NCI-H526 treated with DMSO at 0.1 percent for 48 hours (cell line): ENCODE measurements at regions not wholly inside any gene's neighbourhood (a gene's known extent, or its start where the extent isn't known, plus 50 kb on each side); places are given as distances from the start of the nearest gene placed in this dataset.
"Not testable (repeated sequence)": the region's sequence is repeated elsewhere in the genome, so short reads cannot be mapped to it uniquely, and the experiment has no call there.

ENCODE experiments used
- DNase-seq: peaks from one replicate; lab custom pipeline; 2025; lab: John Stamatoyannopoulos, UW

DNA sequence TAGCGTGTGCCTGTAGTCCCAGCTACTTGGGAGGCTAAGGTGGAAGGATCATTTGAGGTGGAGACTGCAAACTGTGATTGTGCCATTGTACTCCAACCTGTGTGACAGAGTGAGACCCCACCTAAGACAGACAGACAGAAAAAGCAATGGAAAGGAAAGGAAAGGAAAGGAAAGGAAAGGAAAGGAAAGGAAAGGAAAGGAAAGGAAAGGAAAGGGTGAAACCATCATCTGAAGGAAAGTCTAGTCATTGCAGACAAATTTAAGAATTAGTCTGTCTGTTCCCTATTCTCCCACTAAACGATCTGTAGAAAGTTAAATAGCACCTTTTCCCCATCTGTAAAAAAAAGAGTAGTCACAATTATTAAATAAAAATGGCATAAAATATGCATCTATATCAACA, 91.1 kb upstream of the SKAP2 start:
- no peak for DNase-seq

DNA sequence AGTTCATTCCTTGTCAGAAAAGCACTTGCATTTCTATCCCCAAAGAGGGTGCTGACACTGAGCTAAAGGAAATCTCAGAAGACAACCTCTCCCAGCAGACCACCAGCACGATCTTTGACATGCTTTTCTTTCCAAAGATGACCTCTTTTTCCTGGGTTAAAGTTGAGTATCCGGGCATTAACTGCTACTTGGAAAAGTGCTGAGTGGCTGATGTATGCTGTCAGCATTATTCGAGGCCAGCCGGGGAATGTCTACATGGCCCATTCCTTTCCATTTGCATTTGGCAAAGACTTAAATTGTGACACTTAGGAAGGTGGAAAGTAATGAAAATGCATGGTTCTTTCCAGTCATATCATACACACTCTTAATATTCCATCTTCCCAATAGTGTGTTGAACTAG, 90.6 kb upstream of the SKAP2 start:
- no peak for DNase-seq

DNA sequence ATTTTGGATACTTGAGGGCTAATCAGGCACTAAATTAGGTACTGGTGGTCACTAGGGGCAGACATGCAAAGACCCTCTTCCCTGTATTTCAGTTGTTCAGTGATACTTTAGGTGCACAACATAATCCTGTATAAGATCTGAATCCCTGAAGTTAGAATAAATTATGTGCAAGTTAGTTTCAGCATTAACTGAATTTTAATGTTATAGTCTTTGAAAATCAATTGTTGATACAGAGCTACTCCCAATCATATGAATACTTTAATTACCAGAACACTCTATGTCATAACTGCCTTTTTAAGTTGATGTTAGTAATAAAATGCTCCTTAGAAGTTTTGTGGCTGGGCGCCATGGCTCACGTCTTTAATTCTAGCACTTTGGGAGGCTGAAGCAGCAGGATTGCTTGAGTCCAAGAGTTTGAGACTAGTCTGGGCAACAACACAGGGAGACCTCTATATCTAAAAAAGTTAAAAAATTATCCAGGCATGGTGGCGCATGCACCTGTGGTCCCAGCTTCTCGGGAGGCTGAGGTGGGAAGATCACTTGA, 87.1 kb upstream of the SKAP2 start:
- DNase-seq: no peak

DNA sequence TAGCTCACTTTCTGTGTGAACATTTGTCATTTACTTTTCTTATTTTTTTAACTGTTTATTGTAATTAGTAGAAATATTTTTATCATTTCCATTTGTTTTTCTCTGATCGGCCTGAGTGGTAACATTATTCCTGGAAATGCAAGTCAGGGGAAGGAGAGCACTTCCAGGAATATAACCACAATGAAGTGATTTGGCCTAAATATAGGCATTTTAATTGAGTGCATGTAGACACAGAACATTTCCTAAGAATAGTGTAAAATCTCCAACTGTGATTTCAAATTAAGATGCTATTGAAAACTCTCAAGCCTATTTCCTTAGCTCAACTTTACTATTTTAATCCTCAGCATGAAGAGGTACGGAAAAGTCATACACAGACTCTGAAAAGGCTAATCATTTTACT, 86.5 kb upstream of the SKAP2 start:
- DNase-seq: no peak

DNA sequence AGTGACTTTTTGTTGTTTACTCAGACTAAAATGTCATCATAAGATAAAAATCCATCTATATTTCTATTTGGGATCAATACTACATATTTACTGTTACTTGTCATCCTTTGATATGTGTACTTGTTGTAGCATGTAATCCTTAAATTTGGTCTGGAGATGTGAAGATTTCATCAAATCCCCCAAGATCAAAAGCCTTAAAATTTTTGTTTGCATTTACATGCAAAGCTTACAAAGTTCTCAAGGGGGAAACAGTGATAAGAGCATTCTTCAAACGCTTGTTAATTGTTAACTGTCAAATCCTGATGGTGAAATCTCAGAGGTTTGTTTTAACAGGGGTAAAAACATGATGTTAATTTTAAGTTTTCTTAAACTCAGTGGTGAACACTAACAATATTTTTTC, 84.9 kb upstream of the SKAP2 start:
- DNase-seq: no peak

DNA sequence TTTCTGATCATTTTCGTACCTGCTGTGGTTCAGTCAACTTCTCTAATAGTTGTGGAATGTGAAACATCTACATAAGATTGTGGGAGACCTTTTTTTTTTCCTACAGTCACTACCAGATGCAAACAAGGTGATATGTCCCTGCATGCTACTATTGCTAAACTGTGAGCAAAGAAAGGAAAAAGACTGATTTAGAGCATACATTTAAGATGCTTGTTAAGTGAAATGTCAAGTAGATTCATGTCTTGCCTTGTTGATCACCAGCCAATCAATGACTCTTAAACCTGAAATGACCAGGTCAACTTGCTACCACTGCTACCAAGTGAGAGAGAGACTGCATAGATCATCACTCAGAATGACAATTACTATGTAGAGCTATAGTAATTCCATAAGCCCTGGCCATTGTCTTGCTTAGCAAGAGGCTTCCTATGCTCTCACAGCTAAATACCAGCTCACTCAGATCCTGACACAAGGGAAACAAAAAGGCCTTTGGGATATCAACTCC, 84.3 kb upstream of the SKAP2 start:
- no peak for DNase-seq

DNA sequence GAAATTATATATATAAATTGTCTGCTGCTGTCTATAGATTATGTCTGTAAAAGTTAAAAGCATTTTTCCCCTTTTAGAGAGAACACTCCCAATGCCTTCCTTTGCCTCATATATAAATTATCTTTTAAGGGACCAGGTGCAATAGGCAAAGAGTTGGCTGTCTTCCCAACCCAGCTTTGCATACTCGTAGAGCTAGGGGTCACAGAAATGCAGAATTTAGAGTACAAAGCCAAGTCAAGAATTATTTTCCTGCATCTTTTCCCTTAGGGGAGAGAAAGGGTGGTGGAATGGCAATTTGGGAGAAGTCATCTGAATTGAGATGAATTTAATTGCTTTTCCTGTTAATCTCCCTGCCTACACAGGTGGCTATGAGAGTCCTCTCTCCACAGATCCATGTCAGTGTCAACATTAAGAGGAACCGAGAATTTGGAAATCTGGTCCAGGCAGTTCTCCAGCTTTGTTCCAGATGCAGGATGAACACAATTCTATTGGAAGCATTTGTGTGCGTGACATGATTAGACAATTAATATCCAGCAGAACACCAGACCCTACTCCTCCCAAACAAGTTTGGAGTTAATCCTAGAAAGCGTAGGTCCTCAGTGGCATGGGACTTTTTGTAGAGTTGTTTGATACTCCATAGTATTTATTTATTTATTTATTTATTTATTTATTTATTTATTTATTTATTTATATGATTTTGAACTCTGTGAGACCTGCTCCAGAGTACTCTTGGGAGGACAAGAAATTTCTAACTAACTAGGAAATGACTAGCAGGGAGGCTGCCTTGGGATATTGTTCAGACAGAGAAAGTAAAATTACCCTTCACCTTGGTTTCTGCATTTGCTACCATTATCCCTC, 80.3 kb upstream of the SKAP2 start:
- peak; percentile 86 for DNase-seq

DNA sequence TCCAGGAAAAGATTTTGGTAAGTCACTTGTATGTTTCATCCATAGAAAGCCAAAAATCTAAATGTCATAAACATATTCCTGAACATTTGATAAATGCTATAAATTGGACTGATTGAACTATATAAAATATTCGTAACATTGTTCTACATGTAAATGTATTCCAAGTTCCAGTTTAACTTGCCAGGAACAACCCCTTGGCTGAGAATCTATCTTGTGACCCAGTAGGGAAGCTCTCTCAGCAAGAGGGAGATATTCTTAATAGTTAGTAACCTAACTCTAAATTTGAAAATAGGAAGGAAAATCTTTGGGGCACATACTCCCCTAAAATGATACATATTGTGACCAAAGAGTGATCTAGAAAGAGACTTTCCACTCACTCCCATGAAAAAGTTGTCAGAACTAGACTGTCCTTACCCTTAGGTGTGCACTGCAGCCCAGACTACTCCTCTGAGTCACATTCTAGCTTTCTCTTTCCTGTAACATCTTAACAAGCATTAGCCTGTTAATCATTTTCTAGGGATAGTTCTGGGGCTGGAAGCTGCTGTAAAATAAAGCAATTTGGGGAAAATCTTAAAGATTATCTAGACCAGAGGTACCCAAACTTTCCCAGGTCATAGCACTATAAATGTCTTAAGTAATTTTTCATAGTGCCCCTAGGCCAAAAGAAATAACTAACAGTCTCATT, 73.7 kb upstream of the SKAP2 start:
- DNase-seq: no peak

DNA sequence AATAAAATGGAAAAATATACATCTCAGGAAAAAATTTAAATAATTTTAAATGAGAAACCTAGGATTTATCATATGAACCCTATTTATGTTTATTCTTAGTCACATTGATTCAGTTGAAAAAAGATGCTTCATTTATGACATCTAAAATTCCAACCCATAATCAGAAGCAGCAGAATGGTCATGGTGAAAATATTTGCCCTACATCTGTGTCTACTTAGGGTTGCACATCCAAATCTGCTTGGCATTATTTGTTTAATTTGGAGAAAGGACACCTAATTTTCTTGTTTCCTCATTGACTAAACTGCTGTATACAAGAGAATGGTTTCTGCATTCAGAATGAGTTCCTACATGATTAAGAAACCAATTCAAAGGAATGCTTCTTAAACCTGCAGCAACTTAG, 72.9 kb upstream of the SKAP2 start:
- DNase-seq: no peak

DNA sequence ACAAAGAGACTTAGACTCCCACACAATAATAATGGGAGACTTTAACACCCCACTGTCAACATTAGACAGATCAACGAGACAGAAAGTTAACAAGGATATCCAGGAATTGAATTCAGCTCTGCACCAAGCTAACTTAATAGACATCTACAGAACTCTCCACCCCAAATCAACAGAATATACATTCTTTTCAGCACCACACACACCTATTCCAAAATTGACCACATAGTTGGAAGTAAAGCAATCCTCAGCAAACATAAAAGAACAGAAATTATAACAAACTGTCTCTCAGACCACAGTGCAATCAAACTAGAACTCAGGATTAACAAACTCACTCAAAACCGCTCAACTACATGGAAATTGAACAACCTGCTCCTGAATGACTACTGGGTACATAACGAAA, 68.2 kb upstream of the SKAP2 start:
- not testable (repeated sequence) for DNase-seq

DNA sequence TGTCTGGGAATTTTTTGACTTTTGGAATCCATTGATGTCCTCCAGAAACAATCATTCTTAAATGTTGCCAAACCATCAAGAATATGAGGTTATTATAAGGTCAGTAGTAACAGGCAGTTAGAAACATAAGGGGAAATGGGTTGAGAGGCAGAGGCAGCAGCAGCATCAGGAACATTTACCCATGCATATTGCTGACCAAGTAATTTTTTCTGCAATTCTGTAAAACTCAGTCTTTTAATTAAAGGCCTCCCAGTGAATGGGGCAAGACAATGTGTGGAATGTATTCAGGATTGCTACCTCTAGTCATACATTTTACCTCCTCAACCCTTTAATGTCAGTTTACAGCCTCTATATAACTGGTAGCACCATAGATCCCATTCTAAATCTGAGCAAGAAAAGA, 66.5 kb upstream of the SKAP2 start:
- no peak for DNase-seq

DNA sequence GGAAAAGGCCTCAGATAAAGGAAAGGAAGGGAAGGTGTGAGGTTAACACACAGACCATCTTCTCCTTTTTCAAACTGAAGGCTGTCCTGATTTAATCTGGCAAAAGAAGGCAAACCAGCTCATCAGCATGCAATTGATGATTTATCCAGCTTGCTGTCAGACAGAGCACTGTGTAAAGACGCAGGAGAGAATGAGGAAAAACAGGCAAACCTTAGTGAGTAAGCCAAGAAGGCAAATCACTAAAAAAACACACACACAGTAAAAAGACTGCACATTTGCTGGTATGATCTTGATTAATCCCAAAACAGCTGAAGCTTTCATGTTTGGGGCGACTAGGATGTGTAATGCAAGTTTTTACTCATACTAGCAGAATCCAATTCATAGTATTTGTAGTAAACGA, 65.8 kb upstream of the SKAP2 start:
- no peak for DNase-seq

DNA sequence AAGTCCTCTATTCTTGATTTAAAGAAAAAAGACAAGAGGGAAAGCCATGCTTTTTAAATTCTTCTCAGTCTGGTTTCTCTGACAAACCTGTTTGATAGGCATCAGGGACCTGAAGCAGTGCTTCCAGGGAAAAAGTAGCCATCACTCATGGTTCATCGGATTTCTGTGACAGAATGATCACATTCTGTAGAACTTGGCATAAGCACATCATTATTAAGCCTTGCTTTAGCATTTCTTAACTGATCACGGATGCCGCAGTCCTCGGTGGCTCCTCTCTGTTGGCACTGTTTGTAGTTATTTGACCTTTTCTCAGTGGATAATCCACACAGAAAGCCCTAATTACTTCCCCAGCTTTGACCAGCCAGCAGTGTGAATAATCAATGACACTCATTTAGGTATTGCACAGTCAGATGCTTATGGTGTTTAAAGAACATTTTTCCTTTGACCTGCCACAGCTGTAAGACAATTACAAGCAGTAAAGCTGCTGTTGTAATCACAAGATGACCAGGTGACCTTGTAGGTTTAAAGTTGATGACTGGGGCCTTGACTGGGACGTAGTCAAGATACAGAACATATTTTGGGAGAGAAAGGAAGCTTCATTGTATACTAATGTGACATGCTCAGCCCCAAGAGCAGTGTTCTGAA, 64.4 kb upstream of the SKAP2 start:
- no peak for DNase-seq

DNA sequence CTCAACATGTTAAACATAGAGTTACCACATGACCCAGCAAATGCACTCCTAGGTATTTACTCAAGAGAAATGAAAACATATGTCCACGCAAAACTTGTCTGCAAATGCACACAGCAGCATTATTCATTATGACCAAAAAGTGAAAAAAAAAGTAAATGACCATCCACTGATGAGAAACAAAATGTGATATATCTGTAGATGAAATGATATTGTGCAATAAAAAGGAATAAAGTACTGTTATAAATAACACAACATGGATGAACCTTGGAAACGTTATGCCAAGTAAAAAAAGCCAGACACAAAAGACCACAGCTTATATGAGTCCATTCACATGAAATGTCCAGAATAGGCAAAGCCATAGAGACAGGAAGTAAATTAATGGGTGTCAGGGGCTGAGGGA, 61.4 kb upstream of the SKAP2 start:
- DNase-seq: no peak

DNA sequence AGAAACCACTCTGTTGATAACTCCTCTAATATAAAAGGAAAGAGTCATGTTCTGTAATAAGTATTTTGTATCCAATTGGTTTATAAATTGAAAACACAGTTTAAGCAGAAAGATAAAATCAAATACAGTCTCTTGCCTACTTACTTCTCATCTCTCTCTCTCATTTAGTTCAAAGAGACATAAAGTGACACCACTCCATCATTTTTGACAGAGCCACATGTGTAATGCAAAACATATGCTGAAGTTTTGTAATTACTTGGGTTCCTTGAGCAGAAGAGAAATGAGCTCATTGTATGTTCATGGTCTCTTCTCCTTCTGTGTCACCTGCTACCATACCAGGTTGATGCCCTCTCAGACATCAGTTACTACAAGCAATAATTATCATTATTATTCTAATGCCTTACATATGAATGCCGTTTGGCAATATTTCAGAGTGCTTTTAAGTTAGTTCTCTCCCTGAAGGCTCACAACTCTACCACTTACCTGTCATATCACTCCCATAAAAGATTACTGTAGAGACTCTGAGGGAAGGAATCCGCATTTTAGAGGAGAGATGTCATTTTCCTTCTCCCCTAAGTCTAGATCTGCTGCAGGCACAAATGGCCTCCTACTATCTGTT, 59.9 kb upstream of the SKAP2 start:
- no peak for DNase-seq

DNA sequence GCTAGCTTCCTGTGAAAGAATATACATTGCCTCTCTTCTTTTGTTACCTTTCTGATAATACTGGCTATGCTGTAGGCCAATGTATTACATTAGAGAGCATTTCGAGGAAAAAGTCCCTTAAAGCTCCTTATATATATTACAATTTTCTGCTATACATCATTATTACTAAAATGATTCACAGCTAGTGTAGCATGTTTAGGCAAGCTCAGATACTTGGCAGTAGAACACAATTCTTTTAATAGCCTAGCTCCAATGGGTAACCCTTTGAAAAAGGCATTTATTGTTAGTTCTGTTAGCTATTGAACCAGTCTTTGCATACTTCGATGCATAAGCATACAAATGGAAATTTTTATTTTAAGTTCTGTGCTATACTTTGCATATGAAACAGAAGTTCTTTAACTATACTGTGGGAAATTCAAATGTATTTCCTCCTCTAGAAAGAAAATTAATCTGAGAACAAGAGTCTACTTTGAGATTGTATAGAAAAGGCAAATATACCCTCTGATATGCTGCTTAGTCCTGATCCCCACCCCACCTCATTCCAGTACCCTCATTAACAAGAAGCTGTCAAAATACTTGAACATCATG, 55.6 kb upstream of the SKAP2 start:
- peak; percentile 98 for DNase-seq

DNA sequence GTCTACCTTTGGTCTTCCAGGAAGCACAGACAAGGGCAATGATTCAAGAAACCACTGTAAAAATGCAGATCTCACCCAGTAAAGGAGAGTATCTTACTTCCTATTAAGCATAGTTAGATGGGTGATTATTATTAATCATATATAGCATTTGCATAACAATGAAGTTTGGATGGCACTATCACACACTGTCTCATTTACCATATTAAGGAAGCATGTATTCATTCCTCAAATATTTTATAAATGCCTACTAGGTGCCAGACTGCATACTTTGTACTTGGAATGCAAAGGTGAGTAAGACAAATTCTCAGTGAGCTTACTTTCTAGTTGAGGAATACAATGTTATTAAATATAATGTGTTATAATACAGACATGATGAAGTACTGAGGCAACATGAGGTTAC, 53.9 kb upstream of the SKAP2 start:
- DNase-seq: no peak

DNA sequence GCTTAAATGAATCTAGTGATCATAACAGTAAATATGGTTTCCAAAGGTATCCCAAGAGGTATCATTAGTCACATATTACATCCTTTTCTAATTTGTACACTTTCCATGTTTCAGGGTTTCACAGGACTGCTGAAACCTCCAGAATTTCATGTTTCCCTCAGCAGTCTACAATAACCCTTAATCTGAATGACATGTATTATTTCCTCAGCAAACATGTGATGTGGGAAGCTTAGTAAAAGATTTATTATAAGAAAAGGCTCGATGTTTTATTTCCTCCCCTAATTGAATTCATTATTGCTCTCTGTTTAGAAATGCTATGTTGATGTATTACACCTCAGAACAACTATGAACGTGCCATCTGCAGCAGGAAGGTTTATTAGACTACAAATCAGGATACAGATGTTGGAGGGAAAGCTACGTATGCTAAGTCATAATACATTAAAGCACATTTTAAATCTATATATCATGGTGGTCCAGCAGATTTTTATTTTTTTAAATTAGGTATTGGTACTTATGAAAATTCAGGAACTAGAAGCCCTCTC, 52.5 kb upstream of the SKAP2 start:
- no peak for DNase-seq

DNA sequence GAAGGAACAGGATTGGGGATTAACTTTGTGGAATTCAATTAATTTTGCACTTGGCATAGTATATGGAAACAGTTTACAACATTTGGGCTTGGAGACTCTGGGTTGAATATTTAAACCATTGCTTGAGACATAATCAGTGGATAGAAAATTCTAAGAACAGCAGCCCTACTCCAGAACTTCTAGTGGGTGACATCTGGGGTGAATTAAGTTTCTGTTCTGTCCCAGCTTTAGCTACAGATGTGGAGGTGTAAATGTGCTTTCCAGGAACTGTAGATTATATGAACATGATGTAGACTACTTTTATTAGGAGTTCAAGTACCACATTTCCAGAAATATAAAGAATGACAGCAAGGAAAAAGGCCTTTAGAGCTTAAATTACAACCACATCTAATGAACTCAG, 51.9 kb upstream of the SKAP2 start:
- DNase-seq: no peak
